Keratinocyte (primary cell): ENCODE measurements at regions not wholly inside any gene's neighbourhood (a gene's known extent, or its start where the extent isn't known, plus 50 kb on each side); places are given as distances from the start of the nearest gene placed in this dataset.

Source experiments
- CTCF ChIP-seq, 3 experiments: IDR thresholded peaks in 1 of 3; conservative IDR thresholded peaks in 1 of 3; optimal IDR thresholded peaks in 1 of 3; 2 replicates in 2 of 3; 3 replicates in 1 of 3; pipeline versions ENCODE3 to v1.5.1; 2011; ENCODE audit warnings: low read length in 3 of 3, mild to moderate bottlenecking in 3 of 3, moderate library complexity in 2 of 3, control low read depth in 1 of 3, inconsistent platforms in 1 of 3; ENCODE audit not compliant: insufficient read depth in 2 of 3; ENCODE audit errors: extremely low read depth in 1 of 3
- EZH2 ChIP-seq: IDR thresholded peaks from one replicate; pipeline ENCODE4 v1.6.1; 2012; ENCODE audit warnings: inconsistent platforms, mild to moderate bottlenecking, low read length, moderate library complexity

- no peak for TF ChIP-seq CTCF (optimal IDR thresholded peaks at IDR 0.05 in 1 of 3, IDR thresholded peaks at IDR 0.05 in 1 of 3, conservative IDR thresholded peaks at IDR 0.05 in 1 of 3; ENCODE audit: extremely low read depth in 1 of 3, insufficient read depth in 2 of 3, low read length in 3 of 3)
- TF ChIP-seq EZH2: no peak
These were observed 120.4 kb downstream of the PCDH7 start for GRCh38 chr4:30840571-30840970.
